NCI-H1092 (cell line): ENCODE measurements at regions not wholly inside any gene's neighbourhood (a gene's known extent, or its start where the extent isn't known, plus 50 kb on each side); places are given as distances from the start of the nearest gene placed in this dataset.
"Not testable (repeated sequence)": the region's sequence is repeated elsewhere in the genome, so short reads cannot be mapped to it uniquely, and the experiment has no call there.

Source experiments
- DNase-seq: peaks from one replicate; lab custom pipeline; 2025; lab: John Stamatoyannopoulos, UW

DNA sequence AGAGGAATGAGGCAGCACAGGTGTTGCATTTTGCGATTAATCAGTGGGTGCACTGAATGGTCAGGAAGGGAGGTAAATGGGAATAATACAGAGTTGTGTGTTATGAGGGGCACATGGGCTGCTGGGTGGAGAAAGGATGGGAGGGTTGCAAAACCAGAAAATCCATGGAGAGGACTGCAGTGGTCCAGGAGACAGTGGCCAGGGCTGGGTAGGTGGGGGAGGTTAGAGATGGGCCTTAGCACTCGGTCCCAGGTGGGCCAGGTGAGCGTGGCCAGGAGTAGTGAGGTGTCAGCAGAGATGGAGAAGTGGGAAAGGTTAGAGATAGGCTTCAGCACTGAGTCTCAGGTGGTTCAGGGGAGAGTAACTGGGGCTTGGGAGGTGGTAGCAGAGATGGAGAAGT, 399.1 kb upstream of the LARGE1 start:
- no peak for DNase-seq

DNA sequence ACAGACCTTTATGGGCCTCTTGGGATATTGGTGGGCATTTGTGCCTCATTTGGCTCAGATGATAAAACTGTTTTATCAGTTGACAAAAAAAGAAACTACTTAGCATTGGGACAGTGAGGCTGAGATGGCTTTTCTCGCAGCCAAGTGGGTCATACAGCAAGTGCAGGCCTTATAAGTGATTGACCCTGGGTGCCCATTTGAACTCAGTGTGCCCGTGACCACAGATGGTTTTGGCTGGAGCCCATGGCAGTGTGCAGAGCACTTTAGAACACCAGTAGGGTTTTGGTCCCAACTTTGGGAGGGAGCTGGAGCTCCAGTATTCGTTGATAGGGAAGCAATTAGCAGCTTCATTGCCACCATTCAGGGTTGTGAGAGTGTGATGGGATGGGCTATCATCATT, 404.5 kb upstream of the LARGE1 start:
- no peak for DNase-seq

DNA sequence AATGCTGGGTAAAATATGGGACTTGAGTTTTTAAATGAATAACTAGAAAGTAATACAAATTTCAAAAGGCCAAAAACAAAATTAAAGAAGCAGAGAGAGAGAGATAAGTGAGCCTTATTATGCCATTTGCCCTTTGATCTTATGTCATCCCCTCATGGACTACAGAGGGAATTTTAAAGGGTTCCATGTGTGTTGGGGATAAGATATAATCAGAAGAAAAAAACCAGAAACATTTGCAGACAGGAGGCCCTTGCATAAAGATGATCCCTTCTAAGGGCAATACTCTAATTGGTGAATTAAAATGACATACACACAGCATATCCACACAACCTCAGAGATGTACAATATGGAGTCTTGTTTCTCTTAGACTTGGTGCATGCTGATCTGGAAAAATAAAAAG, 406.6 kb upstream of the LARGE1 start:
- DNase-seq, result no peak

- no peak for DNase-seq
Observed at GRCh38 chr22:34330432-34330831, 410.2 kb upstream of the LARGE1 start.

- DNase-seq, result no peak
Observed at GRCh38 chr22:34333285-34333684, 413.0 kb upstream of the LARGE1 start.

DNA sequence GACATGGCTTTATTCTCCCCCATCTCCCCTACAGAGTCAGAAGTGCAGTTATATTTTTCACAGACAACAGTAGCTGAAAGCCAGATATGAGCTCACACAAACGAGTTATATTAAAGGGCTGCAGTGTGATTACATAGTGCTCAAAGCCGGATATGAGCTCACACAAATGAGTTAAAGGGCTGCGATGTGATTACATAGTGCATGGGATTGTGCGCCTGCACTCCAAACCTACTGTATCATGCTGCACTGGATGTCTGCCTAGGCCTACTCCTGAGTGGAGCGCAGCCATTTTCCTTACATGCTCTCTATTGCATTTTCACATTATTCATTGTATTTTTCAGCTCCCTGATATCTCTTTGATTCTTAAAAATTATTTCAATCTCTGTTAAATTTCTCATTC, 414.6 kb upstream of the LARGE1 start:
- DNase-seq, result no peak

DNA sequence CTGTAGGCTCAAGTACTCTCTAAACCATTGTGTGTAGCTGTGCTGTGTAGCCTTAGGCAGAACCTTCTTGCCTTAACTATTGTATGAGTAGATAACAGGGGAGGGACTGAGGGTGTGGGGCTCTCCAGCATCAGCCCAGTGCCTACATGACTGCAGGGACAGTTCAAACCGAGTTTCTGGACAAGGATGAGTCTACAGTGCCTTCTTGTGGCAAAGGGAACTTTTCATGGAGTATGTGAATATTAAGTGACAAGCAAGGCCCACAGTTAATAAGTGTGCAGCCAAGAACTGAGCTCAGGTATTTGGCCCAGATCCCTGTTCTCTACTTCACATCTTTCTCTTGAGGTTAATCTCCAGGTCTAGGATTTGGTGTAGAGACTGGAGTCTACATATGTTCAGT, 424.4 kb upstream of the LARGE1 start:
- DNase-seq, result no peak

GRCh38 chr22:34354071-34354817, 434.0 kb upstream of the LARGE1 start:
- DNase-seq, result no peak

DNA sequence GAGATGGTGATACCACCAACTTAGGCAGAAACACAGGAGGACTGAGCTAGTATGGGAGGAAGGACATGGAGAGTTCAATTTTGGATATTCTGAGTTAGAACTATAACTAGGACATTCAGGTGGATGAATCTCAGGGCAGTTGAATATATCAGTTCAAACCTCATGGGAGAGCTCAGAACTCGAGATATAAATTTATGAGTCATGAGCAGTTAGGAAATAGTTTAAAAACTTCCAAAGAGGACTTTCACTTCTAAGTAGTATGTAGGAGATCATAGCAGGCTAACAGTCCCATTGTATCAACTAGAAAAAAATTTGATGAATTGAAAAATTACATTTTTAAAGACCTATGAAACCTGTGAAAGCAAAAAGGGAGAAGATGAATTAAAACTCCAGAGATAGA, 436.2 kb upstream of the LARGE1 start:
- DNase-seq, result no peak

GRCh38 chr22:34370711-34371110, 450.4 kb upstream of the LARGE1 start:
- no peak for DNase-seq

DNA sequence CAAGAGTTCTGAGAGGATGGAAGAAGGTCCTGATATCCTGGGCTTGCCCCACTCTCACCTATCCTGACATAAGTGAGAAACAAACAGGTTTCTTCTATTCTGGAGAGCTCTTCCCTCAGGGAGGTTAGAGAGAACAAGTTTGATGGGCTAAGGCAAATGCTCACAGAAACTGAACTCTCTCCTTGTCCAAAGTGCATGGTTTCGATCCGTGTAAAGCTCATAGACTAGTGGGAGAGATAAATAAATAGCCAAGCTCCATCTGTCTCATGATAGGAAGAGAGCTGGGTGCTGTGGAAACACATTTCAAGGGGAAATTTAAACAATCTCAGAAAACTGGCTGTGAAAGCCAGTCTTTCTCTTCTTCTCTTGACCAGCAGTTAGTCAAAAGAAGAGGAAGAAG, 459.5 kb upstream of the LARGE1 start:
- DNase-seq, result no peak

- DNase-seq, result no peak
Observed at GRCh38 chr22:34380532-34380931, 460.3 kb upstream of the LARGE1 start.

DNA sequence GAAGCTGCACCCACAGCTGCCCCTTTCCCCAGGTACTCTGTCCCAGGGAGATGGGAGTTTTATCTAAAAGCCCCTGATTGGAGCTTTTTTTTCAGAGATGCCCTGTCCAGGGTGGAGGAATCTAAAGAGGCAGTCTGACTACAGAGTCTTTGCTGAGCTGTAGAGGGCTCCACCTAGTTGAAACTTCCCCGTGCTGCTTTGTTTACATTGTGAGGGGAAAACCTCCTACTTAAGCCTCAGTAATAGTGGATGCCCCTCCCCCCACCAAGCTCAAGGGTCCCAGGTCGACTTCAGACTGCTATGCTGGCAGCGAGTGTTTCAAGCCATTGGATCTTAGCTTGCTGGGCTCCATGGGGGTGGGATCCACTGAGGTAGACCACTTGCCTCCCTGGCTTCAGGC, 470.1 kb upstream of the LARGE1 start:
- no peak for DNase-seq

DNA sequence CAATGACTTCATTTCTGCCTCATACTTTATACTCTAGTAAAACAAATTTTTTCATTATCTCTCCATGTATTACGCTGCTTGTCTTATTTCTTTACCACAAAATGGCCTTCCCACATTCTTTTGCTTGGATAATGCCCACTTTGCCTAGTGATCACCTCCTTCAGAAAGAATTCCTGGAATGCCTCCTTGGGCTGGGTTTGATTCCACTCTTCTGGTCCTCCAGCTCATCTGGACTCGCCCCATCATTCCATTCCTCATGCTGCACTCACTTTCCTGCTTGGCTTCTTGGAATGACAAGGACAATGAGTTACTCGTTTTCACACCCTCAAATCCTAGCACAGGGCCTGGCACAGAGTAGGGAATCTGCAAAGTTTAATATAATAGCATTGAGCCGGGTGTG, 475.1 kb upstream of the LARGE1 start:
- no peak for DNase-seq

GRCh38 chr22:34403667-34404066, 483.4 kb upstream of the LARGE1 start:
- DNase-seq, result no peak

GRCh38 chr22:34410111-34410510, 489.8 kb upstream of the LARGE1 start:
- DNase-seq, result no peak

DNA sequence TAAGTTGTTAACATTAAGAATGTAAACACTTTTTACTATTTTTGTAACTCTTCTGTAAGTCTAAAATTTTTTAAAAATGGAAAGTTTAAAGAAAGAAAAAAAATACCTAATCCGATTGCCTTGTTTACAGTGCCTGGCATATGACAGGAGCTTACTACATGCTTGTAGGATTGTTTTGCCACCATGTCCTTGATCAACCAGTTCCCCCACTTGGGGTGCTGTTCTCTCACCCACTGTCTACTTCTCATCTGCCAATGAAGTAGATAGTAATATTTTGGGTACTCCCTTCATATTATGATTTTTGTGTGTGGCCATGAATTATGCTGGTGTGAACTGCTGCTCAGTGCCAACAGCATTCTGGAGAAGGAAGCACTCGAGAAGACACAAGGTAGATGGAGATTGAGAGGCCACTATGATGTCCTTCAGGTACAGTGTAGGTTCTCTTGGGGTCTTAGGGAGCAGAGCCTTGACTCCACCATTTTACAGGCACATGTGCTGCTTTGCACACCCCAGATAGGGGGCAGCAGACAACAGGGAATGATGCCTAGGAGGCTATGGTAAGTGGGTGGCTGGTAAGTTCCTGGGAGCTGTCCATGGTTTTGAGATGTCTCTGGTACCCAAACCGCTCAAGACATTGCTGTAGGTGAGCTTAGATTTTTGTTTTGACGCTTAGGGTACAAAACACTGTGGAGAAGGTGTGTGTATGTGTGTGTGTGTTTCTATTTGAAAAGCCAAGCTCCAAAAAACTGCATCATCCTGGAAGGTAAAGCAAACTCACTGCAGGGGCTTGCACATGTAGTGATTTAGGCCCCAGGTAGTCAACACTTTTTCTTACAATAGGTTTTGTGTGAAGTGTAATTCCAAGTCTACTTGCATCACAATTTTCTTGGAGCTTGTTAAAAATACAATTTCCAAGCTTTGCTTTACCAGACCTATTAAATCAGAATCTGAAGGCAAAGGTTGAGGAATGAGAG, 494.5 kb upstream of the LARGE1 start:
- DNase-seq, result peak; percentile 30

DNA sequence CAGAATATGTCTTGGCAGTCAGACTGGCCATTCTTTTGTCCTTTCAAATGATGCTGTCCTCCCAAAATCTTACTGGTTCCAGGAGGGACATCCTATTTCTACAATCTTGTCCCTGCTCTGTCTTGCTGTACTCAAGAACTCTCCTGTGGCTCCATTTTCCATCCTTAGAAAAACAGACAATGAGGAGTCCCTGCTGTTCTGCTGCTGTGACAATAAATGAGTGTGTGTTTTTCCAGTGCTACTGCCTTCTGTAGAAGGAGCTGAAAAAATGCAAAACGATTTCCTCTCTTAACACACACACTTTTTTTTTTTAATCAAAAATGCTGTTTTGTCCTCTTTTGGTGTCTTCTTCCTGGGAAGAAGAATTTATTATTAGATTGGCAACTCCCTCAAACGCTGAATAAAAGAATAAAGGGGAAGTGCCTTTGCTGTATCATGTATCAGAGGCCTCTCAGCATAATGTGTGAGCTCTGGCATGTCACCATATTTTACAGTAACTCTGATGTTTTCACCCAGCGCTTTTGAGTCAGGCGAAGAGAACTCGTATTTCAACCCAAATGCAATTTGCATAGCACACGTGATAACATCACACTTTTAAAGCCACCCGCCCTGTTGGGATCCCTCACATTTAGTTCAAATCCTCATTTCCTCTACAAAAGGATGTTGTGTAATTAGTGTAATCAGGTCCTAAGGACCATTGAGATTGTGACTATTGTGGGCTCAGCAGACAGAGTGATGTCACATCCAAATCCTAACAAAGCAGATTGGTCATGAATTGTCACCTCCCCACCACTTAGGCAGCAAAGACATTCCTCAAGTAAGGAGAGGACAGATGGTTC, 496.0 kb upstream of the LARGE1 start:
- DNase-seq, result no peak

GRCh38 chr22:34422948-34423347, 502.7 kb upstream of the LARGE1 start:
- not testable (repeated sequence) for DNase-seq

DNA sequence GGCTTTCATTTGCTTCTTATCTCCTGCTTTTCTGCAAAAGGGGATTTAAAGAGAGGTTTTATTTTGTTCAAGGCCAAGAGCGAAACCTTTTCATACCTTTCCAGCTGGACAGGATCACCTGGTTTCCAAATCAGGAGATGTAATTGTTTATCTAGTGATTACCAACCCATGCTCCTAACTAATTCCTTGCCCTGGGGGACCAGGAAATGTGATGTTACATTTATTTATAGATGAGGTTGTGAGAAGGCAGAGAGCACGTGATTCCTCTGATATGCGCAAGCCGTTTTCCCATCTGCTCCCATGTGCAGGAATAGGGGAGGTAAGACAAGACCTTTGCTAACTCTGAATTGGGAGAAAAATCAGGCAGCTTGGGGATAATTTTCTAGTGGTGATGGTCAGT, 507.2 kb upstream of the LARGE1 start:
- no peak for DNase-seq

GRCh38 chr22:34427841-34428240, 507.6 kb upstream of the LARGE1 start:
- DNase-seq, result no peak

- no peak for DNase-seq
Observed at GRCh38 chr22:34429314-34429713, 509.0 kb upstream of the LARGE1 start.
